CD4-positive, alpha-beta T cell treated with Interferon alpha-2 for 1 hour (primary cell): ENCODE measurements at regions not wholly inside any gene's neighbourhood (a gene's known extent, or its start where the extent isn't known, plus 50 kb on each side); places are given as distances from the start of the nearest gene placed in this dataset.

Experiments
- DNase-seq, 2 donors: peaks; one replicate each; pipeline ENCODE4 v3.0.0-alpha.2; 2020 to 2022

DNA sequence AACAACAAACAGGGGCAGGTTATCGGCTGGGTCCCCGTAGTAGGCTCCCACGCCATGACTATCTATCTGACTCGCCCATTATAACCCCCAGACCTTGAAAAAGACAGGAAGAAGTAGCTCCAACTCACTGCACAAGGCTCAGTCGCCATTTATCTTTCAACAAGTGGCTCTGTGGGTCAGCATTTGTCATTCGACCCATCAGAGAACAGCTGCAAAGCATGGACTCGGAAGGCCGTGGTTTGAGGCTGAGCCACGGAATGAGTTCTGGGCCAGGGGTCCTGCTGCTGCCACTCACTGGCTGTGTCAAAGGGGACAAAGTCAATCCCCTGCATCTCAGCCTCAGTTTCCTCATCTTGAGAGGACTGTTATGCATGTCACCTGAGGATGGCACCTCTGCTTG is 131.0 kb downstream of the DMRTA2 start:
- DNase-seq = no peak

DNA sequence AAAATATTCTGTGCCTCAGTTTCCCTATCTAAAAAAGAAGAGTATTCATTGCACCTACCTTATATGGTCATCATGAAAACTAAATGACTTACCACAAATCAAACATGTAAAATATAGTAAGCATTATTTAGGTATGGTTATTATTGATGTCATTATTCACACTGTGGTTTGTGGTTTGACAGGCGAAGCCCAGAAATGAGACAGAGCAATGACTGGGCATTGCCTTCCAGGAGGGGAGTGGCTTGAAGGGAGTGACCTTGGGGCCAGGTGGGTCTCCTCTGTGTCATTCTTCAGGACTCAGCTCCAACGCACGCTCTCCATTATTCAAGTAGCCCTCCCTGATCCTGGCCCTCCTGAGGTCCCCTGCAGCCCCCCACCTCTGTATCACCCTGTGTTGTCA is 133.7 kb downstream of the DMRTA2 start:
- no peak for DNase-seq

DNA sequence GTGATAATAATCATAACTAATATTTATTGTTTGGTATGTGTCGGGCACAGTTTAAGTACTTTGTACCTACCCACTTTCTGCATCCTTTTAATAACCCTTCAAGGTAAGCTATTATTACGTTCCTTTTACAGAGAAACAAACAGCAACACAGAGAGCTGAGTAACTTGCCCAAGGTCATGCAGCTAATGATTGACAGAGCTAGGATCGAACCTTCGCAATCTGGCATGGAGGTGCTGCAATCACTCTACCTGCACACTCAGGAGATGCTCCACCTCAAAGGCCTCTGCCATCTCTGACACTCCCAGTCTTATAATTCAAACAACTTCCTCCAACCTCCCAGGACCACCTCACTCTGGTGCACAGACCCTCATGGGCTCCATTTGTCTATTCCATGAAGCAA is 137.2 kb downstream of the DMRTA2 start:
- DNase-seq = no peak

DNA sequence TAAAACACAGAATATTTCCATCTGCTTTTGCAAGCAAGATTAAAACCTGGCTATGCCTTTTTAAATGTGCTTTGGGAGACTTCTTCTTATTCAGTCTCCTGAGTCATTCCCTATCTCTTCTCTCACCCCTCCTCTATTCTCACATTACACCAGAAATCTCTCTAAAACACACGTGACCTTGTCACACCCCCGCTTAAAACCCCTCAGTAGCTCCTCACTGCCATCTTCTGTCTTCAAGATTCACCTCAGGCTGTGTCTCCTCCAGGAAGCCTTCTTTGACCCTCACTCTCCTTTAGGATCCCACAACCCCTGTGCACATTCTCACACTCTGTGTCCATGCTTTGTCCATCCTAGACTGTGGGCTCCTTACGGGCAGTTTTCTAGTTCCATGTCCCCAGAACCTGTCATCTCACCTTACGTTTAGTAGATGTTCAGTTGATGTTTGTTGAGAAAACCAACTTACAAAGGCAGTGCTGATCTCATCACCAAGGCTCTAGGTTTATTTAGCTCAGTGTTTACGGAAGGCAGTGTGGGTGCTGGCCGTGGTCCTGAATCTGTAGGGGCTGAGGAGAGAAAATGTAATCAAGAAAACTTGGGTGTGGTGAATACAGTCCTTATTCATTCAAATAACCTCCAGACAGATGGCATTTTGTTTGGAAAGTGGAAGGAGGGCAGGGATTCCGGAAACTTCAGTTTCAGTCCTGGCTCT is 143.5 kb downstream of the DMRTA2 start:
- DNase-seq = no peak

DNA sequence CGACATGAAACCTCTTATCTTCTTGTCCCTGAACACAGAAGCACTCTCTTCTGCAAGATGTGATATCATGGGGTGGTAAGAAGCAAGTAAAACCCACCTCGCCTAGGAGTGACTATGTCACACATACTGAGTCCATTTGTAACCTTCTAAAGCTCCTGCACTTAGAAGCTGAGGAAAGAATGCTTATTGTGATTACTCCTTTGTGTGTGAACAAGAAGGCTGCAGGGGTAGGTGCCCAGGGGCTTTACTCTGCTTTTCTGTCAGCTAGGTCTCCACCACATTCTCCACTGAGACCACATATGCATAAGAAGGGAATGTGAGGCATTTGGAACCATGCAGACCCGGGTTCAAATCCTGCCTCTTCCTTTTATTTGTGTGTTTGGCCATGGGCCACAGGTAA is 144.3 kb downstream of the DMRTA2 start:
- no peak for DNase-seq

DNA sequence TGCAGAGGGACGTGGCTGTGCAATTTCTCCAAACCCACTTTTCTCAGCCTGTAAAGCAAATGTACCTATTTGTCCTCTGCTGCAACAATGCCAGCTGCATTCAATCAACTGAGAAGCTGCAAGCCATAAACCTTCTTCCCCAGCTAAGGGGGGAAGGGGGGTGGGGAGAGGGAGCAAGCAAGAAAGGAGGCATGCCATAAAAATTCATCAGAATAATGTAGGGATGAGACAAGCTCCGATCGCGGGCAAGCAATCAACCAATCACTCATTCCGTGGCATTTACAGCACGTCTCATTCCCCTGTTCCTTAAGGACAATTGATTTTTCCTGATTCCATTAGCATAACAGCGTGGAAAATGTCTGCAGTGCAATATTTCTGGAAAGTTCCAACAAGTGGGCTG is 144.8 kb downstream of the DMRTA2 start:
- DNase-seq = no peak

DNA sequence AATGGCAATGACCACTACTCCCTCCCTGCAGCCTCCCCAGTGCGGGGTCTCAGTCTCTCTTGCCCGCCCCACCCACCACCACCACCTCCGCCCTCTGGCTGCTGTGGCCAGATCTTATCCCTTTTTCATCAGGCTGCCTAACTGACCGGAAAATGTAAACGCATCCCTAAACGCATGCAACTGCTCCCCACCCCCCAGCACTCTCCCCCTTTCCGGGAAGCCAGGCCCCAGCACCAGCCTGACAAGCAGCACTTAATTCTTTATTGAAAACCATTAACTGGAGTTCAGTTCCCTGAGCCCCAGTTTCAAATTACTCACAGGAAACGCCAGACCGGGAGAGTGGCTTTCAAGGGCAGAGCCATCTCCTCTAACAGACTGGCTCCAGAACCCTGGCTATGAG is 147.7 kb downstream of the DMRTA2 start:
- DNase-seq = no peak

DNA sequence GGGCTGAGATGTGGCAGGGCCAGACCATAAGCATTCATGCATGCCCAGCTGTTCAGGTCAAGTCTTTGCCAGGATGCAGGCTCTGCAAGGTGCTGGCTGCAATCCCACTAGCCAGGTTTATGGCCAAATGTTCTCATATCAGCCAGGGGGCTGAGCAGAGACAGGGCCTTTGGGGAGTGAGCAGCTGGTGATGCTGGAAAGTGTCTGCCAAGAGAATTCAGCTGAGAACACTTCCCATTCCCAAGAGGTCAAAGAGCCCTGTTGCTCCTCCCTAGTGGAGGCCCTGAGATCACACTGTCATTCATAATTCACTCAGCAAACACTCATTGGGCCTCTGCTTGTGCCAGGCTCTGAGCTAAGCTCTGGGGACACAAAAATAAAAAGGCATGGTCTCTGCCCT is 150.3 kb downstream of the DMRTA2 start:
- no peak for DNase-seq

DNA sequence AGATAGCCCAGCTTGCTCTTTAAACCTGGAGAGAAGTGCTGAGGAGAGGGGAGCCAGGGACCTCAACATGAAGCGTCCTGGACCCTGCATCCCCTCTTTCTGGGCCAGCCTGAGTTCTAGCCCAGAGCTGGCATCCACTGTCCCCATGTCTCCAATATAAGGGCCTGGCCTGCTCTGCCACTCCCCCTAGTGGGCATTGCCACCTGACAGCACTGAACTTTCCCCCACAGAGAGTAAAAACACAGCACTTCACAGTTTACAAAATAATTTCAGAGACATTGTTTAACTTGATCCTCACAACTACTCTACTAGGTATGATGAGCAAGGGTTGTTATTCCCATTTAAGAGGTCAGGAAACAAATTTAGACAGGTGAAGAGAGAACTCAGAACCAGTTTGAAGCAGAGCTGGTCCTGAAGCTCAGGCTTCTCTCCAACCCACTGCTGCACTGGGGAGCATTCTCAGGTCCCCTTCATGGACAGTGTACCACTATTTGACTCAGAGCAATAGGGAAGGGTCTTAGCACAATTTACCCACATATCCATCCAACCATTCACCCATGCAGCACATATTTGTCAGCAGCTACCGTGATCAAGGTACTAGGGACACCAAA is 151.2 kb downstream of the DMRTA2 start:
- DNase-seq = peak in 1 of 2 donors; percentile 14

DNA sequence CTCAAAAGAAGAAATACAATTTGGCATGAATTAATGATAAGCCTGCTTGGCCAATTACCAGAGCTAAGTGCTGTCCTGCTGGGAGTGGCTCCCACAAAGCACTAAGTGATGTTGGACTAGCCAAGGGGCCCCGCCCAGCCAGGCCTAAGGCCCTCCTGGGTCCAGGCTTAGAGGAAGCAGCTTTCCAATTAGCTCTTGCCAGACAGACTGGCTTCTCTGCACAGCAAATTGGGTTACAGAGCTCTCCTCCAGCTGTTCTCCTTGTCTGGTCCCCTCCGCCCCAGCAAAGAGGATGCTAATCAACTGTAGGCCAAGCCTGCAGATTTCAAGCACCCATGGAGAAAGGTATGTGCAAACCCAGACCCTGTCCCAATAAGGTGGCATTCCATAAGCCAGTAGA is 151.9 kb downstream of the DMRTA2 start:
- DNase-seq = no peak

DNA sequence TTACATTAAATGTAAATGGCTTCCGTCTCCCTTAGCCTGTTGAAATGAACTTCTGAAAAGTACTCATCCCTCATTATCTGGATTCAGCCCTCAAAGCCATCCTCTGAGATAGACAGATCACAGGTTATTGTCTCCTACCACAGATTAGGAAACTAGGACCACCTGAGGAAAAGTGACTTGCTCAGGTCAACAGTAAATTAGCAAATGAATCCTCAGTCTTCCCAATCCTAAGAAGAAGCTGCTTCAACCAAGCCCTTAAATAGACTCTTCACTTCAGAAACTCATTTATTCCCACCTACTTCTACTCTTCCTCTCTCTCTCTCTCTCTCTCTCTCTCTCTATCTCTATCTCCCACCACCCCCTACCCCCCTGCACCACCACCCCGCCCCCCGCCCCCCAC is 152.3 kb downstream of the DMRTA2 start:
- DNase-seq = no peak

DNA sequence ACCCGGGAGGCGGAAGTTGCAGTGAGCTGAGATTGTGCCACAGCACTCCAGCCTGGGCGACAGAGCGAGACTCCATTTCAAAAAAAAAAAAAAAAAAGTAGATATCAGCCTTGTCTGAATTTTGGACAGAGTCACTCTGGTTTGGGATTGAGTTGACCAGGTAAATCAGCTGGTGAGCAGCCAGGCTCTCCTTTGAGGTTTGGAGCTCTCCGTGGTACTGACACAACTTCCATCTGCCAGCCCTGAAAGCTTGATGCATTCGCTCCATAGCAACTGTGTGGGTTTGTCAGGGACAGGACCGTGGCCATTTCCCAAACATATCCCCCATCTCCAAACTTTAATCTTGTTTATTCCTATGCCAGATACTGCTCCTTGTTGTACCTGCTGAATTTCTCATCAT is 155.2 kb downstream of the DMRTA2 start:
- DNase-seq = no peak

DNA sequence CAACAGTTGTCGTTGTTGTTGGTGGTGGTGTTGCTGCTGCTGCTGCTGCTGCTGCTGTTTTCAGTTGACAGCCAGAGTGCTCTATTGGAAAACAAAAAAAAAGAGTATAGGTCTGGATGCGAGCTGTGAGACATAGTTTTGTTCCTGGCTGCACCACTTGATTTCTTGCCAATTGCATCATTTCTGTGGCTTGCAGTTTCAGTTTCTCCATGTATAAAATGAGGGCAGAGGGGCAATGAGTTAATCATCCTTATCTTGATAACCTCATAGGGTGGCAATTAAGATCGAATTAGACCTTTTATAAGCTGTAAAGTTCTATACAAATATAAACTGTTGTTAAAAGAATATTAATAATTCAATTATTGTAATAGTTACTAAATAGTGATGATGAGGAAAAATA is 156.7 kb downstream of the DMRTA2 start:
- DNase-seq = no peak

DNA sequence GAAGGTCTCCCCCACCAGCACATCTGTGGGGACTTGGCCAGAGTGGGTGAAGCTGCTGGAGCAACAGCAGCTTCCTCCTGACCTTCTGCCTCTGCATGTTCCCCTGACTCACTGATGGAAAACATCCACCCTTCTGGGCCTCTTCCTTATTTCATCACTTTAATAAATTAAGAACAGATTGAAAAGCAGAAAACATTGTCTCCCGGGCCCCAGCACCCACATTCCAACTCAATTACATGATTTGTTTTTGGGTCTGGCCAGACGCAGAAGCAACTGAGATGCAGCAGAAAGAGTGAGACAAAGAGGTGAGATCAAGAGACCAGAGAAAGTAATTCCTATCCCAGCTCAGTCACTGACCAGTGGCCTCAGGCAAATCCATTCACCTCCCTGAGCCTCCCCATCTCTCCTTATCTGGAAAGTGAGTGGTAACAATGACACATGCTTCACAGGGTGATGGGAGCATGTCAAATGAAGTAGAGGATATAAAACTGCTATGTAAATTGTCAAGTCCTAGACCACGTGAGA is 157.1 kb downstream of the ELAVL4 start:
- peak in 1 of 2 donors; percentile 8 for DNase-seq

DNA sequence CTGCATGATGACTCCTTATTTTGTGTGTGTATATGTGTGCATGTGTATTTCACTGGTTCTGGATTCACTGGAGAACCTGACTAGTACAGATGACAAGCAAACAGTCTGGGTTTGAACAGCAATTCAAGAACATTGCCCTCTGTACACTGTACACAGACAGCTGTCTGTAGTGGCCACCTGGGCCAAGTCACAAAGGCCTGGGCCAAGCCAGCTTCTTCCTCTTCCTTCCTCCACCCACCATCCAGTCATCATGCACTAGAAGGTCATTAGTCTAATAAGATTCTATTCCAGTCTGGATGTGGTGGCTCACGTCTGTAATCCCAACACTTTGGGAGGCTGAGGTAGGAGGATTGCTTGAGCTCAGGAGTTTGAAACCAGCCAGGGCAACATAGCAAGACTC is 155.9 kb downstream of the ELAVL4 start:
- DNase-seq = no peak

DNA sequence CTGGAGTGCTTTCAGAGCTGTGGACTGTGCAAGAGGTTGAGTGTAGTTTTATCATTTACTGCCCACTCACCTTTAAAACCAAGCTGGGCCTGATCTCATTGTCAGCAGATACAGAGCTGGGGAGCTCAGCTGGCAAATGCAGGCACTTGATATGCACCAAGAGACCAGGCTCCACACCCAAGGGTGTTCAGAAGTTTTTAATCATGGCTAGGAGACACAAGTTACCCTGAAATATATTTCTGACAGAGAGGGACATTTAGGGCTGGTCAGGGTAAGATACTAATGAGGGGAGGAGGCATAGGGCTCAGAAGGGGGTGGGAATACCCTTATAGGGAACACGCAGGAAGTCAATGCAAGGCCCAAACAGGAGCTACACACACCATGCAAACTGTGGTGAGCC is 153.7 kb downstream of the ELAVL4 start:
- DNase-seq = no peak

DNA sequence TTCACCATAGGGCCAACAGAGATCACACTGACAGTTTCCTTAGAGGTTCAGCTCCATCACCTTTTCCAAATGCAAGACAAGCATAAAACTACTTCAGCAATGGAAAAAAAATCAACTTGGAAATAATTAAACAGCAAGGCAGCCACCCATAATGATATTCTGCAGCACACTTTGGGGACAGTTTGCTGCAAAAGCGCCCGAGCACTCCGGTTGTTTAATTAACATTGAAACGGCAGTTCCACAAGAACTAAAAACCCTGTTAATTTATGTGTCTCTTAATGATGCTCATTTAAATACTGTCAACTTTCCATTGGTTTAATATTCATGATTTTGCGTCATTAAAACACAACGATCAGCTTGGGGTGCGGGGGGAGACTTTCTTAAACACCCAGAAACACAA is 153.2 kb downstream of the ELAVL4 start:
- DNase-seq = no peak

DNA sequence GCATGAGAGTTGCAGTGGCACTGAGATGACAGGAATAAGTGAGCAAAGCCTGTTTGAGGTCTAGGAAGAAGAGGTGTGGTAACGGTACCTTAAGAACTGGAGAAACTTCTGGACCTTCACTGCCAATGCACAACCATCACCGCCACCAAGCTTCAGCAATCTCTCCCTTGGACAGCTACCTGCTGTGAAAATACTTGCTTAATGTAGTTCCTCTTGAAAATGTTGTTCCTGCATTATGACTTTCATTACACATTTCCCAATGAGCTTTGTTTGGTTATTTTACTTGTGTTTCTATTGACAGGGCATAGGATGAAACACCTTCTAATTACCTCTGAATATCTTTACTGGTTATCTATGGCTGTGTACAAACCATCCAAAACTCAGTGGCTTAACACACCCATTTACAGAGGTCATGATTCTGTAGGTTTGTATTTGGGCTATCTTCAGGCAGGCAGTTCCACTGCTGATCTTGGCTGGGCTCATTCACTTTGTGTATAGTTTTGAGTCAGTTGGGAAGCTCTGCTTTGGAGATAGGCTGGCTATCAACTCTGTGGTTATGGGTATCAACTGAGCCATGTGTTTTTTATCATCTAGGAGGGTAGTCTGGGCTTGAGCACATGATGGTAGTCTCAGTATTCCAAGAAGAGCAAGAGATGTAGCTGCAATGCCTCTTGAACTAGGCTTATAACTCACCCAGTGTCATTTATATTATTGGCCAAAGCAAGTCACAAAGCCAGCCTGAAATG is 149.4 kb downstream of the ELAVL4 start:
- no peak for DNase-seq

DNA sequence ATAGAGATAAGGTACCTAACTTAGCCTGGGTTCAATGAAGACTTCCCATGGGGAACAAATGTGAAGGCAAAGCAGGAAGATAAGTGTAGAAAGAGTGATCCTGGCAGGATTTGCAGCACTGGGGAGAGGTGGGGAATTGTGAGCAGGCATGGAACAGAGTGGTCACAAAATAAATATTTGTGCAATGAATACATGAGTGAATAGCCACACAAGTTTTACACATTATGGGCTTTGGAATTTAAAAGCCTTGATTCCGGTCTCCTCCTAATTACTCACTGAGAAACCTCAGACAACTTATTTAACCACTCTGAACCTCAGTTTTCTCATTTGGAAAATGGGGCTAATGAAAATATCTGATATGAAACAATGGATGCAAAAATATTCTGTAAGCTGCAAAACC is 148.3 kb downstream of the ELAVL4 start:
- no peak for DNase-seq
